ENCODE measurements at regions not wholly inside any gene's neighbourhood (a gene's known extent, or its start where the extent isn't known, plus 50 kb on each side); places are given as distances from the start of the nearest gene placed in this dataset.

DNA sequence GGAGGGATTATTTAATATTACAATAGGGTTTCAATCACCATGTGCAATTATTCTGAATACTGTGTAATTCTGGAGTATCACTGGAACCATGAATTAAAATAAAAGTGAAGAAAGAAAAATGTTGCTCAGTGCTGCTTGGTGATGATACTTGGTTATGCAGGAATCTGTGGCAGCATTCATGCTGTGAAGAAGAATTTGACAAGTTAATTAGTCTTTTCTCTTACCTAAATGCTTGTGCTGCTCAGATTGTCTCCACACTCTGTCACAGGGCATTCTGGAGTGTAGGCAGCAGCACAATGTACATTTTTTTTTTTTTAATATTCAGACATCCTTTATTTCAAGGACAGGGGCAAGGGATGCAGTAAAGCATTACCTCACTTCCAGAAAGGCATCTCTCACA is 749.3 kb upstream of the CADM2 start:
- TF ChIP-seq CTCF (IDR thresholded peaks at IDR 0.05) = no peak
- no peak for TF ChIP-seq POLR2AphosphoS5 (IDR thresholded peaks at IDR 0.05)
- TF ChIP-seq POLR2A (IDR thresholded peaks at IDR 0.05) = no peak
- TF ChIP-seq EP300 (IDR thresholded peaks at IDR 0.05; ENCODE audit: low read depth) = no peak

Data from transverse colon (tissue), 4 donors.